ENCODE measurements at regions not wholly inside any gene's neighbourhood (a gene's known extent, or its start where the extent isn't known, plus 50 kb on each side); places are given as distances from the start of the nearest gene placed in this dataset.

DNA sequence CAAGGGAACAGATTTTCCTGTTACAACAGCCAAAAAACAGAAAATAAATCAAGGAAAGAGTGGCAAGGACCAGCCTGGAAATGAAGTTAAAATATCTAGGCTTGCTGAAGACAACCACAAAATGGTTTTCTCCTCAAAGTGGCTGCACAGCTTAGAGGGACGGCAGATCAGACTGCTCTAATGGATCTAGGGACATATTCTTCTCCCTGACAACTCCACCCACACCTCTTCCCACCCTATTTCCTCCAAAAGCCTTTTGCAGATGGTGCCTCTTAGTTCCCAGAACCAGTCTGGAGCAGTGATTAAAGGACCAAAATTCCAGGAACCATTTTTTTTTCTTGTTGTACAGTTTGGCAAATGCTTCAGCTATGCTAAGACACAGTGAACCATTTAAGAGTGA, 220.2 kb upstream of the SIX2 start:
- TF ChIP-seq, protein P1, sequence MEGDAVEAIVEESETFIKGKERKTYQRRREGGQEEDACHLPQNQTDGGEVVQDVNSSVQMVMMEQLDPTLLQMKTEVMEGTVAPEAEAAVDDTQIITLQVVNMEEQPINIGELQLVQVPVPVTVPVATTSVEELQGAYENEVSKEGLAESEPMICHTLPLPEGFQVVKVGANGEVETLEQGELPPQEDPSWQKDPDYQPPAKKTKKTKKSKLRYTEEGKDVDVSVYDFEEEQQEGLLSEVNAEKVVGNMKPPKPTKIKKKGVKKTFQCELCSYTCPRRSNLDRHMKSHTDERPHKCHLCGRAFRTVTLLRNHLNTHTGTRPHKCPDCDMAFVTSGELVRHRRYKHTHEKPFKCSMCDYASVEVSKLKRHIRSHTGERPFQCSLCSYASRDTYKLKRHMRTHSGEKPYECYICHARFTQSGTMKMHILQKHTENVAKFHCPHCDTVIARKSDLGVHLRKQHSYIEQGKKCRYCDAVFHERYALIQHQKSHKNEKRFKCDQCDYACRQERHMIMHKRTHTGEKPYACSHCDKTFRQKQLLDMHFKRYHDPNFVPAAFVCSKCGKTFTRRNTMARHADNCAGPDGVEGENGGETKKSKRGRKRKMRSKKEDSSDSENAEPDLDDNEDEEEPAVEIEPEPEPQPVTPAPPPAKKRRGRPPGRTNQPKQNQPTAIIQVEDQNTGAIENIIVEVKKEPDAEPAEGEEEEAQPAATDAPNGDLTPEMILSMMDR (IDR thresholded peaks at IDR 0.05; ENCODE audit: borderline replicate concordance, insufficient read depth, low read depth, low read length): no peak

DNA sequence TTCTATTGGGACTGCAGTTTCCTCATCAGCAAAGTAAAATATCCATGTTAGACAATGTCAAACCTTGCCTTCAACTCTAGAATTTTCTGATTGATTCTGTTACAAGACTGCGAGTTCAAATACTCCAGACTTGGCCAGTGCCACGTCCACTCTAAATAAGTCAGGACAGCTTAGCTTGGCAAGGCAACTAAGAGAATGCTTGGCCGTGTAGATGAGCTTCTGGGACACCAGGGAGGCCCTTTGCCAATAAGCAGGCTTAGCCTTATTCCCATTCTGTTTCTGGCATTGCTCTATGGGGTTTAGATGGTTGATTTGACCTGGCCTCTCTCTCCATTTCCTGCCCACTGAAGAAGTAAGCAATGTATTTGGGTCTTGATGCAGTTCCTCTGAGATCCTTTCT, 218.1 kb upstream of the SIX2 start:
- TF ChIP-seq, protein P1 (IDR thresholded peaks at IDR 0.05; ENCODE audit: borderline replicate concordance, insufficient read depth, low read depth, low read length): no peak
- H3K4me3 ChIP-seq (ENCODE audit: low read depth, low read length): no peak overlapping the region

More for the DNA sequence above, 220.2 kb upstream of the SIX2 start:
- no peak overlapping the region for H3K4me3 ChIP-seq (ENCODE audit: low read depth, low read length)

DNA sequence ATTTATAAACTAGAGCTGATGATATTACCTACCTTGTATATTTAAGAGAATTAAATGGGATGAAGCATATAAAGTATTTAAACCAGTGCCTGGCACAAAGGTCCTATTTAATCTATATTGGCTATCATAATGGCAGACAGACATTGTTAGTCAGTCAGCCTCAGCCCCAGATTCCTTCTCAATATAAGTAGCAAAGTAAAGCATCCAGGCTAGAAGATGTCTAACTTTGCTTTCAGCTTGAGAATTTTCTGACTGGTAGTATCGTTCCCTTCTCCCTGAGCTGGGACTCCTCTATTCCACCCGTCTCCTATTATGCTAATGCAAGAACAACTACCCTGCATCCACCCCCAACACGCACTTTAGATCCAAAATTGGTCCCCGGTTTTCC, 215.7 kb upstream of the SIX2 start:
- TF ChIP-seq, protein P1 (IDR thresholded peaks at IDR 0.05; ENCODE audit: borderline replicate concordance, insufficient read depth, low read depth, low read length): no peak
- no peak overlapping the region for H3K4me3 ChIP-seq (ENCODE audit: low read depth, low read length)

DNA sequence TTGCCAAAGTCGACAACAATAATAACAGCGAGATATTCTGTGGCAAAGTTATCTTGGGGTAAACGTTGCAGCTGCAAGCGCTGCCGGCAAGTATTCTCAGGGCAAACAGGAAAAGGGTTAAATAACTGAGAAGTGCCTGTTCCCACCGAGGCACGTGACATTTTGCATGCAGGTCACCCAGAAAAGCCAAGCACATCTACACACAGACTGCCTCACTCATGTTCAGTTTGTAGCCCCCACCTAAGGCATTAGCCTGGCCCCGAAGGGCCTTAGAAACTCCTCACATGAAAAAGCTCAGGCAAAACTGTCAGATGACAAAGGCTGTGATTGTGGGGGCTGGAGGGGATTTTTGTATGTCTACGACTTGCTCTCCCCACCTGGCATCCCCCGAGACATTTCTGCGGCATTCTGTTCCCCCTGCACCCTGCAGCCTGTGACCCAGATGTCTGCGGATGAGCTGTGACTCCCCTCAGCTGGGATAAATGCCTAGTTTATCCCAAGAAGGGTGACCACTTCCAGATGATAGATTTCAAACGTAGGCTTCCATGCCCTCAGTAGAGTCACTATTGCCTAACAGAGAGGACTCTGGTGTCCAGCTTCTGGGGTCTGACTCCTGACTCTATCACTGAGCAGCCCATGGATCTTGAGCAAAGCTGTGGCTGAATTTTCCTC, 215.2 kb upstream of the SIX2 start:
- H3K4me3 ChIP-seq (ENCODE audit: low read depth, low read length): no peak overlapping the region
- TF ChIP-seq, protein P1 (IDR thresholded peaks at IDR 0.05; ENCODE audit: borderline replicate concordance, insufficient read depth, low read depth, low read length): no peak

DNA sequence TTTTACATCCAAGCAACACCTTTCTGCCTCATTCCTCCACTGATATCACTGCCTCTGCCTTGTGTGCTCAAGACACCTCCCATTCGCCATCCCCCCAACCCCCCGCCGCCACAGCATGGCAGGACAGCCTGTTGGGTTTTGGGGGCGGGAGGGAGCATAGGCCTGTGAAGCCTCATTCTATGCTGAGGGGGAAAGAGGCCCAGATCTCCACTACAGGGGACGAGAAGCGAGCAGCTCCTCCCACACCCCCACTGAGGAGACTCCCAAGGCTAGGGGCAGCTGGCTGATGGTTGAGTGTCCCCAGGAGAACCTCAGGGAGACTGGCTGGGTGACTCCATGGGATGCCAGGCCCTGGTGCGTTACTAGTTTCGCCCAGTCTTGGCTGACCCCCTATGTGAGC, 214.3 kb upstream of the SIX2 start:
- no peak overlapping the region for H3K4me3 ChIP-seq (ENCODE audit: low read depth, low read length)
- TF ChIP-seq, protein P1 (IDR thresholded peaks at IDR 0.05; ENCODE audit: borderline replicate concordance, insufficient read depth, low read depth, low read length): no peak

DNA sequence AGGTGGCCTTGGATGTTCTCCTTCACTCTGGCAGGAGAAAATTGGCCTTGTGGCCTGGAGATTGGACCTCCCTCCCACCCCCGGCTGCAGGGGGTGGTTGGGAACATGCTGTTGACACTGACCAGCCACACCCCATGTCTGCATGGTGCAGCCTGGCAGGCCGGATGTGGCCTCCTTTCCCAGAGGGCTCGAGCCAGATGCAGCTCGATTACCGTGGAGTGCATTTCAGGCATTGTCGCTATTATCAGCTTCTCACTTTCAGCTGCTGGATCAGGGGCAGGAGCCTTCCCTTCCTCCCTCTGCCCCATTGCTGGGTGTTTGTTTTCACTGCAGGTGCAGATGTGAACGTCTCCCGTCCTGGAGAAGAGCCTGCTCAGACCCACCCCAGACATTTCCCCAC, 211.0 kb upstream of the SIX2 start:
- TF ChIP-seq, protein P1 (IDR thresholded peaks at IDR 0.05; ENCODE audit: borderline replicate concordance, insufficient read depth, low read depth, low read length): no peak
- no peak overlapping the region for H3K4me3 ChIP-seq (ENCODE audit: low read depth, low read length)

DNA sequence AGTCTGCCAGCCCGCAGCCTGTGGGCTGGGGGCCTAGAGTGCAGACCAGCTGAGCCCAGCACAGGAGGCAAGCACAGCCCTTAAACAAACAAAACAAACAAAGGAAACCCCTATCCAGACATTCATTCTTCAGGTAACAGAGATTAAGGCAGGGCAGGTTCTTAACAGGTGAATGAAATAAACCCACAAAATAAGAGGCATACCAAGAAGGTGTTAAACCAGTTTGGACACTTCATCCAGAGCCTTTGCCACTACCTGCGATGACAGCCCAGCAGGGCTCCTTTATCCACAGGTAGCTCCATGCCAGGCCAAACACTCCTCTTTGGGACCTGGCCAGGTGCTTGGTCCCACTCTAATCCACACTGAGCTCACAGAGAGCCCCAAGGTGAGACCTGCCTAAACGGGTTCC, 209.7 kb upstream of the SIX2 start:
- no peak overlapping the region for H3K4me3 ChIP-seq (ENCODE audit: low read depth, low read length)
- TF ChIP-seq, protein P1 (IDR thresholded peaks at IDR 0.05; ENCODE audit: borderline replicate concordance, insufficient read depth, low read depth, low read length): no peak
